ENCODE measurements at regions not wholly inside any gene's neighbourhood (a gene's known extent, or its start where the extent isn't known, plus 50 kb on each side); places are given as distances from the start of the nearest gene placed in this dataset.

DNA sequence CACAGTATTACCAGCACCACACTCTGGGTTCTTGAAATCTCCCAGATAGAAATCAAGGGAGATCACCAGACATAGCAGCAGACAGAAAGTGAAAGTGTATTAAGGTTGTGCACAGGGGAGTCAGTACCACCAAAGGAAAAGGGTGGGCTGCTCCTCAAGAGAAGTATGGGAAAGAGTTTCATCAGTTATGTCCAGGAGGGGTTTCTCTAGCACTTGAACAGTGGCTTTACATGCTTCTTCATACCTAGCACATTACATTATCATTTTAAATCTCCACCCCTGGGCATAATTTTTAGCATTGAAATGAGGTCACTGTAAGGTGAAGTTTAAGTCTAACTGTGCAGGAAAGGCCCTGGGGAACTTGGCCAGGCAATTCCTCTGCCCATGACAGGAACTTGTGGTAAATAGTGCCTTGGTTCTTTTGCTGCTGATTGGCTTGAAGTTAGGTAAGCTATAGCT is 601.0 kb downstream of the NUF2 start (continued):
- TF ChIP-seq, protein P1, sequence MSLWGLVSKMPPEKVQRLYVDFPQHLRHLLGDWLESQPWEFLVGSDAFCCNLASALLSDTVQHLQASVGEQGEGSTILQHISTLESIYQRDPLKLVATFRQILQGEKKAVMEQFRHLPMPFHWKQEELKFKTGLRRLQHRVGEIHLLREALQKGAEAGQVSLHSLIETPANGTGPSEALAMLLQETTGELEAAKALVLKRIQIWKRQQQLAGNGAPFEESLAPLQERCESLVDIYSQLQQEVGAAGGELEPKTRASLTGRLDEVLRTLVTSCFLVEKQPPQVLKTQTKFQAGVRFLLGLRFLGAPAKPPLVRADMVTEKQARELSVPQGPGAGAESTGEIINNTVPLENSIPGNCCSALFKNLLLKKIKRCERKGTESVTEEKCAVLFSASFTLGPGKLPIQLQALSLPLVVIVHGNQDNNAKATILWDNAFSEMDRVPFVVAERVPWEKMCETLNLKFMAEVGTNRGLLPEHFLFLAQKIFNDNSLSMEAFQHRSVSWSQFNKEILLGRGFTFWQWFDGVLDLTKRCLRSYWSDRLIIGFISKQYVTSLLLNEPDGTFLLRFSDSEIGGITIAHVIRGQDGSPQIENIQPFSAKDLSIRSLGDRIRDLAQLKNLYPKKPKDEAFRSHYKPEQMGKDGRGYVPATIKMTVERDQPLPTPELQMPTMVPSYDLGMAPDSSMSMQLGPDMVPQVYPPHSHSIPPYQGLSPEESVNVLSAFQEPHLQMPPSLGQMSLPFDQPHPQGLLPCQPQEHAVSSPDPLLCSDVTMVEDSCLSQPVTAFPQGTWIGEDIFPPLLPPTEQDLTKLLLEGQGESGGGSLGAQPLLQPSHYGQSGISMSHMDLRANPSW (CRISPR knock-in tag; conservative IDR thresholded peaks at IDR 0.05; ENCODE audit: low read depth), result no peak
- no peak for TF ChIP-seq ZNF232 (CRISPR knock-in tag; IDR thresholded peaks at IDR 0.05)
- TF ChIP-seq, protein P2, sequence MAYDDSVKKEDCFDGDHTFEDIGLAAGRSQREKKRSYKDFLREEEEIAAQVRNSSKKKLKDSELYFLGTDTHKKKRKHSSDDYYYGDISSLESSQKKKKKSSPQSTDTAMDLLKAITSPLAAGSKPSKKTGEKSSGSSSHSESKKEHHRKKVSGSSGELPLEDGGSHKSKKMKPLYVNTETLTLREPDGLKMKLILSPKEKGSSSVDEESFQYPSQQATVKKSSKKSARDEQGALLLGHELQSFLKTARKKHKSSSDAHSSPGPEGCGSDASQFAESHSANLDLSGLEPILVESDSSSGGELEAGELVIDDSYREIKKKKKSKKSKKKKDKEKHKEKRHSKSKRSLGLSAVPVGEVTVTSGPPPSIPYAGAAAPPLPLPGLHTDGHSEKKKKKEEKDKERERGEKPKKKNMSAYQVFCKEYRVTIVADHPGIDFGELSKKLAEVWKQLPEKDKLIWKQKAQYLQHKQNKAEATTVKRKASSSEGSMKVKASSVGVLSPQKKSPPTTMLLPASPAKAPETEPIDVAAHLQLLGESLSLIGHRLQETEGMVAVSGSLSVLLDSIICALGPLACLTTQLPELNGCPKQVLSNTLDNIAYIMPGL (CRISPR knock-in tag; IDR thresholded peaks at IDR 0.05), result no peak
- no peak for TF ChIP-seq RELA (CRISPR knock-in tag; IDR thresholded peaks at IDR 0.05; ENCODE audit: borderline replicate concordance)
- TF ChIP-seq, protein P3, sequence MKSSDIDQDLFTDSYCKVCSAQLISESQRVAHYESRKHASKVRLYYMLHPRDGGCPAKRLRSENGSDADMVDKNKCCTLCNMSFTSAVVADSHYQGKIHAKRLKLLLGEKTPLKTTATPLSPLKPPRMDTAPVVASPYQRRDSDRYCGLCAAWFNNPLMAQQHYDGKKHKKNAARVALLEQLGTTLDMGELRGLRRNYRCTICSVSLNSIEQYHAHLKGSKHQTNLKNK (CRISPR knock-in tag; IDR thresholded peaks at IDR 0.05), result no peak
- no peak for TF ChIP-seq ZBTB21 (CRISPR knock-in tag; IDR thresholded peaks at IDR 0.05; ENCODE audit: borderline replicate concordance)
- no peak for TF ChIP-seq SP1 (CRISPR knock-in tag; conservative IDR thresholded peaks at IDR 0.05)
- TF ChIP-seq KAT7 (CRISPR knock-in tag; IDR thresholded peaks at IDR 0.05; ENCODE audit: borderline replicate concordance), result no peak

DNA sequence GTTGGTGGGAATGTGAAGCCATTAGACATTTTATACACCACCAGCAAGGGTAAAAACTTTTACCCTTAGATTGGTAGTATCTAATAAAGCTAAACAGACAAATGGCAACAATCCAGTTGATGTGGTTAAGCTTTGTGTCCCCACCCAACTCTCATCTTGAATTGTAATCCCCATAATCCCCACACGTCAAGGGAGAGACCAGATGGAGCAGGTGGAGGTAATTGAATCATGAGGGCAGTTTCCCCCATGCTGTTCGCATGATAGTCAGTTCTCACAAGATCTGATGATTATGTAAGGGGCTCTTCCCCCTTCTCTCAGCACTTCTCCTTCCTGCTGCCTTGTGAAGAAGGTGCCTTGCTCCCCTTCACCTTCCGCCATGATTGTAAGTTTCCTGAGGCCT is 602.3 kb downstream of the NUF2 start:
- peaks cover 20% of the 10 kb centered on the region for H3K4me1 Mint-ChIP-seq
- DNase-seq (ENCODE audit: low spot score) (no peak), ATAC-seq (no peak)
- ChIA-PET POLR2A (no interaction called here), CTCF (no interaction called here)
- no peak overlapping the region for H3K27ac Mint-ChIP-seq
- peaks cover 4% of the 10 kb centered on the region for H3K36me3 Mint-ChIP-seq
- no peak overlapping the region for H3K4me3 Mint-ChIP-seq
- H3K9me3 Mint-ChIP-seq, result peaks cover 16% of the 10 kb centered on the region
- H3K27me3 Mint-ChIP-seq (ENCODE audit: low read depth), result no peaks in the 10 kb centered on the region
- TF ChIP-seq GTF2I (CRISPR knock-in tag; conservative IDR thresholded peaks at IDR 0.05), result no peak
- no peak for TF ChIP-seq TP53 (CRISPR knock-in tag; IDR thresholded peaks at IDR 0.05)
- TF ChIP-seq, protein P4, sequence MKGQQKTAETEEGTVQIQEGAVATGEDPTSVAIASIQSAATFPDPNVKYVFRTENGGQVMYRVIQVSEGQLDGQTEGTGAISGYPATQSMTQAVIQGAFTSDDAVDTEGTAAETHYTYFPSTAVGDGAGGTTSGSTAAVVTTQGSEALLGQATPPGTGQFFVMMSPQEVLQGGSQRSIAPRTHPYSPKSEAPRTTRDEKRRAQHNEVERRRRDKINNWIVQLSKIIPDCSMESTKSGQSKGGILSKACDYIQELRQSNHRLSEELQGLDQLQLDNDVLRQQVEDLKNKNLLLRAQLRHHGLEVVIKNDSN (CRISPR knock-in tag; IDR thresholded peaks at IDR 0.05), result no peak
- TF ChIP-seq, protein P5, sequence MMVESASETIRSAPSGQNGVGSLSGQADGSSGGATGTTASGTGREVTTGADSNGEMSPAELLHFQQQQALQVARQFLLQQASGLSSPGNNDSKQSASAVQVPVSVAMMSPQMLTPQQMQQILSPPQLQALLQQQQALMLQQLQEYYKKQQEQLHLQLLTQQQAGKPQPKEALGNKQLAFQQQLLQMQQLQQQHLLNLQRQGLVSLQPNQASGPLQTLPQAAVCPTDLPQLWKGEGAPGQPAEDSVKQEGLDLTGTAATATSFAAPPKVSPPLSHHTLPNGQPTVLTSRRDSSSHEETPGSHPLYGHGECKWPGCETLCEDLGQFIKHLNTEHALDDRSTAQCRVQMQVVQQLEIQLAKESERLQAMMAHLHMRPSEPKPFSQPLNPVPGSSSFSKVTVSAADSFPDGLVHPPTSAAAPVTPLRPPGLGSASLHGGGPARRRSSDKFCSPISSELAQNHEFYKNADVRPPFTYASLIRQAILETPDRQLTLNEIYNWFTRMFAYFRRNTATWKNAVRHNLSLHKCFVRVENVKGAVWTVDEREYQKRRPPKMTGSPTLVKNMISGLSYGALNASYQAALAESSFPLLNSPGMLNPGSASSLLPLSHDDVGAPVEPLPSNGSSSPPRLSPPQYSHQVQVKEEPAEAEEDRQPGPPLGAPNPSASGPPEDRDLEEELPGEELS (CRISPR knock-in tag; IDR thresholded peaks at IDR 0.05), result no peak
- TF ChIP-seq ZNF138 (CRISPR knock-in tag; conservative IDR thresholded peaks at IDR 0.05), result no peak
- TF ChIP-seq HMGA2 (CRISPR knock-in tag; IDR thresholded peaks at IDR 0.05), result no peak
- TF ChIP-seq NFE2L1 (CRISPR knock-in tag; IDR thresholded peaks at IDR 0.05), result no peak
- no peak for TF ChIP-seq ESRRA (CRISPR knock-in tag; IDR thresholded peaks at IDR 0.05; ENCODE audit: borderline replicate concordance)
- no peak for TF ChIP-seq JUN (CRISPR knock-in tag; IDR thresholded peaks at IDR 0.05)
- no peak for TF ChIP-seq TEAD1 (CRISPR knock-in tag; IDR thresholded peaks at IDR 0.05)
- TF ChIP-seq RELA (CRISPR knock-in tag; IDR thresholded peaks at IDR 0.05; ENCODE audit: borderline replicate concordance), result no peak
- TF ChIP-seq, protein P6, sequence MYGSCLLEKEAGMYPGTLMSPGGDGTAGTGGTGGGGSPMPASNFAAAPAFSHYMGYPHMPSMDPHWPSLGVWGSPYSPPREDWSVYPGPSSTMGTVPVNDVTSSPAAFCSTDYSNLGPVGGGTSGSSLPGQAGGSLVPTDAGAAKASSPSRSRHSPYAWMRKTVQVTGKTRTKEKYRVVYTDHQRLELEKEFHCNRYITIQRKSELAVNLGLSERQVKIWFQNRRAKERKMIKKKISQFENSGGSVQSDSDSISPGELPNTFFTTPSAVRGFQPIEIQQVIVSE (CRISPR knock-in tag; IDR thresholded peaks at IDR 0.05; ENCODE audit: borderline replicate concordance), result no peak
- no peak for TF ChIP-seq ZNF219 (CRISPR knock-in tag; IDR thresholded peaks at IDR 0.05; ENCODE audit: borderline replicate concordance)
- TF ChIP-seq, protein P7, sequence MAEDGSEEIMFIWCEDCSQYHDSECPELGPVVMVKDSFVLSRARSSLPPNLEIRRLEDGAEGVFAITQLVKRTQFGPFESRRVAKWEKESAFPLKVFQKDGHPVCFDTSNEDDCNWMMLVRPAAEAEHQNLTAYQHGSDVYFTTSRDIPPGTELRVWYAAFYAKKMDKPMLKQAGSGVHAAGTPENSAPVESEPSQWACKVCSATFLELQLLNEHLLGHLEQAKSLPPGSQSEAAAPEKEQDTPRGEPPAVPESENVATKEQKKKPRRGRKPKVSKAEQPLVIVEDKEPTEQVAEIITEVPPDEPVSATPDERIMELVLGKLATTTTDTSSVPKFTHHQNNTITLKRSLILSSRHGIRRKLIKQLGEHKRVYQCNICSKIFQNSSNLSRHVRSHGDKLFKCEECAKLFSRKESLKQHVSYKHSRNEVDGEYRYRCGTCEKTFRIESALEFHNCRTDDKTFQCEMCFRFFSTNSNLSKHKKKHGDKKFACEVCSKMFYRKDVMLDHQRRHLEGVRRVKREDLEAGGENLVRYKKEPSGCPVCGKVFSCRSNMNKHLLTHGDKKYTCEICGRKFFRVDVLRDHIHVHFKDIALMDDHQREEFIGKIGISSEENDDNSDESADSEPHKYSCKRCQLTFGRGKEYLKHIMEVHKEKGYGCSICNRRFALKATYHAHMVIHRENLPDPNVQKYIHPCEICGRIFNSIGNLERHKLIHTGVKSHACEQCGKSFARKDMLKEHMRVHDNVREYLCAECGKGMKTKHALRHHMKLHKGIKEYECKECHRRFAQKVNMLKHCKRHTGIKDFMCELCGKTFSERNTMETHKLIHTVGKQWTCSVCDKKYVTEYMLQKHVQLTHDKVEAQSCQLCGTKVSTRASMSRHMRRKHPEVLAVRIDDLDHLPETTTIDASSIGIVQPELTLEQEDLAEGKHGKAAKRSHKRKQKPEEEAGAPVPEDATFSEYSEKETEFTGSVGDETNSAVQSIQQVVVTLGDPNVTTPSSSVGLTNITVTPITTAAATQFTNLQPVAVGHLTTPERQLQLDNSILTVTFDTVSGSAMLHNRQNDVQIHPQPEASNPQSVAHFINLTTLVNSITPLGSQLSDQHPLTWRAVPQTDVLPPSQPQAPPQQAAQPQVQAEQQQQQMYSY (CRISPR knock-in tag; IDR thresholded peaks at IDR 0.05), result no peak

All from WTC11 (cell line).